GM23338 (cell line): ENCODE measurements at regions not wholly inside any gene's neighbourhood (a gene's known extent, or its start where the extent isn't known, plus 50 kb on each side); places are given as distances from the start of the nearest gene placed in this dataset.

Source experiments
- ATAC-seq: fragments of 200-7000 bp; cut with Tn5 transposase; 3 replicates; pipeline ENCODE4 v1.9.1; 2020
- DNase-seq: peaks from one replicate; pipeline ENCODE4 v3.0.0-alpha.2; 2015; ENCODE audit warnings: low spot score
- H2AFZ ChIP-seq: fragments of 200-600 bp; sonication (generic); 2 replicates; pipeline ENCODE4 v1.8.0; 2016; ENCODE audit warnings: antibody characterized with exemption, mild to moderate bottlenecking, moderate library complexity
- H3F3A ChIP-seq: fragments of 200-600 bp; sonication (generic); replicated peaks from 2 replicates; pipeline ENCODE4 v1.8.0; 2017; ENCODE audit warnings: antibody characterized with exemption, mixed run types, low read depth
- H3K27ac ChIP-seq: fragments of 200-600 bp; sonication (generic); 2 replicates; pipeline ENCODE4 v1.6.1; 2016; ENCODE audit warnings: low read depth
- H3K27me3 ChIP-seq: fragments of 200-600 bp; sonication (generic); 2 replicates; pipeline ENCODE4 v1.8.0; 2016; ENCODE audit warnings: mild to moderate bottlenecking, mixed run types, moderate library complexity; ENCODE audit not compliant: insufficient read depth
- H3K36me3 ChIP-seq: fragments of 200-600 bp; sonication (generic); 2 replicates; pipeline ENCODE4 v1.8.0; 2016; ENCODE audit warnings: mild to moderate bottlenecking; ENCODE audit not compliant: insufficient read depth
- H3K4me1 ChIP-seq: fragments of 200-600 bp; sonication (generic); 2 replicates; pipeline ENCODE4 v1.8.0; 2016; ENCODE audit warnings: mild to moderate bottlenecking, moderate library complexity; ENCODE audit not compliant: insufficient read depth
- H3K4me2 ChIP-seq: fragments of 200-600 bp; sonication (generic); 2 replicates; pipeline ENCODE4 v1.7.1; 2017; ENCODE audit warnings: mixed run types
- H3K4me3 ChIP-seq: fragments of 200-600 bp; sonication (generic); 2 replicates; pipeline ENCODE4 v1.6.1; 2016; ENCODE audit warnings: mixed run types
- H3K79me2 ChIP-seq: fragments of 200-600 bp; sonication (generic); replicated peaks from 2 replicates; pipeline ENCODE4 v1.8.0; 2017; ENCODE audit warnings: mild to moderate bottlenecking; ENCODE audit not compliant: insufficient read depth
- H3K9me2 ChIP-seq: fragments of 200-600 bp; sonication (generic); 2 replicates; pipeline ENCODE4 v1.8.0; 2017; ENCODE audit not compliant: insufficient read depth
- H4K20me1 ChIP-seq: fragments of 200-600 bp; sonication (generic); replicated peaks from 2 replicates; pipeline ENCODE4 v1.8.0; 2017; ENCODE audit warnings: mild to moderate bottlenecking; ENCODE audit not compliant: insufficient read depth
- H3K27ac Mint-ChIP-seq: 2 replicates; pipeline ENCODE4 v1.8.0; 2020; ENCODE audit warnings: inconsistent platforms, mild to moderate bottlenecking, moderate library complexity, mixed read lengths
- H3K27me3 Mint-ChIP-seq: 3 replicates; pipeline ENCODE4 v1.8.0; 2022; ENCODE audit warnings: low read depth, mild to moderate bottlenecking, moderate library complexity, mixed read lengths, inconsistent platforms; ENCODE audit not compliant: insufficient read depth, poor library complexity
- H3K36me3 Mint-ChIP-seq: 3 replicates; pipeline ENCODE4 v1.8.0; 2021; ENCODE audit warnings: low read depth, mild to moderate bottlenecking, inconsistent platforms, moderate library complexity, mixed read lengths
- H3K4me1 Mint-ChIP-seq: 3 replicates; pipeline ENCODE4 v1.8.0; 2020; ENCODE audit warnings: mild to moderate bottlenecking, inconsistent platforms, mixed read lengths
- H3K4me3 Mint-ChIP-seq: 3 replicates; pipeline ENCODE4 v1.8.0; 2021; ENCODE audit warnings: moderate library complexity, mild to moderate bottlenecking, inconsistent platforms, mixed read lengths
- H3K9me3 Mint-ChIP-seq: 3 replicates; pipeline ENCODE4 v1.8.0; 2020; ENCODE audit warnings: moderate library complexity, mild to moderate bottlenecking, inconsistent platforms, mixed read lengths
- CREB1 ChIP-seq: fragments of 250-450 bp; sonication (Bioruptor Pico); IDR thresholded peaks from 2 replicates; pipeline ENCODE4 v1.5.0; 2020; ENCODE audit warnings: low read depth, mild to moderate bottlenecking, moderate library complexity
- EZH2 ChIP-seq: fragments of 200-600 bp; sonication (generic); IDR thresholded peaks from one replicate; pipeline ENCODE4 v1.8.0; 2017; ENCODE audit warnings: antibody characterized with exemption, mild to moderate bottlenecking, low read depth; ENCODE audit not compliant: unreplicated experiment
- EZH2phosphoT487 ChIP-seq: fragments of 200-600 bp; sonication (generic); IDR thresholded peaks from one replicate; pipeline ENCODE4 v1.8.1; 2018; ENCODE audit warnings: antibody characterized with exemption; ENCODE audit not compliant: unreplicated experiment
- JUNB ChIP-seq: IDR thresholded peaks from one replicate; pipeline ENCODE4 v1.6.1; 2016; ENCODE audit warnings: antibody characterized with exemption; ENCODE audit not compliant: unreplicated experiment
- NANOG ChIP-seq: IDR thresholded peaks from 2 replicates; pipeline ENCODE4 v1.6.1; 2016; ENCODE audit warnings: antibody characterized with exemption, borderline replicate concordance
- POLR2AphosphoS5 ChIP-seq: IDR thresholded peaks from 2 replicates; pipeline ENCODE4 v1.6.1; 2016; ENCODE audit warnings: antibody characterized with exemption, low read depth
- STAT1 ChIP-seq: IDR thresholded peaks from one replicate; pipeline ENCODE4 v1.6.1; 2016; ENCODE audit warnings: antibody characterized with exemption; ENCODE audit not compliant: unreplicated experiment
- ZNF114 ChIP-seq: fragments of 250-450 bp; sonication (Bioruptor Pico); IDR thresholded peaks from 2 replicates; pipeline ENCODE4 v1.5.0; 2020; ENCODE audit warnings: mild to moderate bottlenecking, moderate library complexity
- ZNF331 ChIP-seq: fragments of 250-450 bp; sonication (Bioruptor Pico); IDR thresholded peaks from 2 replicates; pipeline ENCODE4 v1.5.0; 2020; ENCODE audit warnings: low read depth, mild to moderate bottlenecking, moderate library complexity
- TF ChIP-seq, protein P1 (sequence below): IDR thresholded peaks from 2 replicates; pipeline ENCODE4 v1.6.1; 2016; ENCODE audit warnings: antibody characterized with exemption
- TF ChIP-seq, protein P2 (sequence below): IDR thresholded peaks from one replicate; pipeline ENCODE4 v1.6.1; 2018; ENCODE audit warnings: antibody characterized with exemption; ENCODE audit not compliant: unreplicated experiment
- TF ChIP-seq, protein P3 (sequence below): fragments of 250-450 bp; sonication (Bioruptor Pico); IDR thresholded peaks from 2 replicates; pipeline ENCODE4 v1.5.0; 2020; ENCODE audit warnings: mild to moderate bottlenecking, moderate library complexity
- TF ChIP-seq, protein P4 (sequence below), 2 experiments: fragments of 200-600 bp in 1 of 2; sonication (generic) in 1 of 2; conservative IDR thresholded peaks; 2 replicates each; pipeline versions ENCODE4 v1.5.1 to v1.6.1; 2016 to 2017; ENCODE audit warnings: antibody characterized with exemption in 2 of 2, low read depth in 2 of 2, mild to moderate bottlenecking in 2 of 2, moderate library complexity in 1 of 2

DNA sequence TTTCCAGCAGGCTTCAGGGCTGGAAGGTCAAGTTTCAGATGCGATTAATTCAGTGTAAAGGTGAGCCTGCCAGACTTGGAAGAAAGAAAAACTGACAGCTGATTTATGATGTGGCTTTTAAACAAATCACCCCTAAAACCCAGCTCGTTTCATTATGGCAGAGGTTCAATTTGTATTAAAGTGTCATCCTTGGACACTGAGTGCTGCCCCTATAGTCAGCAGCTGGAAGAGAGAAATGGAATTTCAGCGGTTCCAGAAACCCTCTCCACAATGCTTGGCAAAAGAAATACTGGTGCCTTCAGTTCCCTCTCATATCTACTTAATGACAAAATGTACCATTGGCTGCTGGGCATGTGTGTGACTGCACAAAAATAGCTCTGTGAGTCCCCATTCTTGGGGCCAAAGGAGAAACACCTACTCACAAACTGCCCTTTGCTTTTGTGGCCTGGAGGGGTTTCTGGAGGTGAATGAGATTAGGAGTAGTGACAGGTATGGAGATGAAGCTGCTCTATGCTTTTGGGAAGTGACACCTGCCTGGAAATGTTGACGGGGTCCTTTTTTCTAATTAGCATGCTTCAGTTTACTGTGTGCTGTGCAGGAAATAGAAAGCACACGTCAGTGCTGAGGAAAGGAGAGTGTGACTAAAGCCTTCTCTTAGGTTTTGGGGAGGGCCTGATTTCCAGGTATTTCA, 95.1 kb upstream of the TSPAN2 start:
- Histone ChIP-seq H3K79me2 (no peaks in the 10 kb centered on the region), H3K27ac (no peak overlapping the region), H2AFZ (no peak overlapping the region), H3K4me1 (no peaks in the 10 kb centered on the region), H3K4me3 (no peak overlapping the region), H3K27me3 (no peaks in the 10 kb centered on the region), H3K9me2 (no peaks in the 10 kb centered on the region; the same call in 1 of the 2 replicates), H3F3A (no peaks in the 10 kb centered on the region), H3K4me2 (no peak overlapping the region), H3K36me3 (no peaks in the 10 kb centered on the region), H4K20me1 (no peaks in the 10 kb centered on the region)
- peaks cover 8% of the 10 kb centered on the region for H3K4me1 Mint-ChIP-seq
- no peak overlapping the region for H3K4me3 Mint-ChIP-seq
- H3K36me3 Mint-ChIP-seq = no peaks in the 10 kb centered on the region
- H3K9me3 Mint-ChIP-seq = no peaks in the 10 kb centered on the region
- no peak overlapping the region for H3K27ac Mint-ChIP-seq
- H3K27me3 Mint-ChIP-seq = peaks cover 6% of the 10 kb centered on the region
- no peak for TF ChIP-seq CREB1 (CRISPR knock-in tag)
- TF ChIP-seq POLR2AphosphoS5 = no peak
- TF ChIP-seq, protein P1, sequence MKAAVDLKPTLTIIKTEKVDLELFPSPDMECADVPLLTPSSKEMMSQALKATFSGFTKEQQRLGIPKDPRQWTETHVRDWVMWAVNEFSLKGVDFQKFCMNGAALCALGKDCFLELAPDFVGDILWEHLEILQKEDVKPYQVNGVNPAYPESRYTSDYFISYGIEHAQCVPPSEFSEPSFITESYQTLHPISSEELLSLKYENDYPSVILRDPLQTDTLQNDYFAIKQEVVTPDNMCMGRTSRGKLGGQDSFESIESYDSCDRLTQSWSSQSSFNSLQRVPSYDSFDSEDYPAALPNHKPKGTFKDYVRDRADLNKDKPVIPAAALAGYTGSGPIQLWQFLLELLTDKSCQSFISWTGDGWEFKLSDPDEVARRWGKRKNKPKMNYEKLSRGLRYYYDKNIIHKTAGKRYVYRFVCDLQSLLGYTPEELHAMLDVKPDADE = no peak
- no peak for TF ChIP-seq EZH2phosphoT487
- TF ChIP-seq, protein P2, sequence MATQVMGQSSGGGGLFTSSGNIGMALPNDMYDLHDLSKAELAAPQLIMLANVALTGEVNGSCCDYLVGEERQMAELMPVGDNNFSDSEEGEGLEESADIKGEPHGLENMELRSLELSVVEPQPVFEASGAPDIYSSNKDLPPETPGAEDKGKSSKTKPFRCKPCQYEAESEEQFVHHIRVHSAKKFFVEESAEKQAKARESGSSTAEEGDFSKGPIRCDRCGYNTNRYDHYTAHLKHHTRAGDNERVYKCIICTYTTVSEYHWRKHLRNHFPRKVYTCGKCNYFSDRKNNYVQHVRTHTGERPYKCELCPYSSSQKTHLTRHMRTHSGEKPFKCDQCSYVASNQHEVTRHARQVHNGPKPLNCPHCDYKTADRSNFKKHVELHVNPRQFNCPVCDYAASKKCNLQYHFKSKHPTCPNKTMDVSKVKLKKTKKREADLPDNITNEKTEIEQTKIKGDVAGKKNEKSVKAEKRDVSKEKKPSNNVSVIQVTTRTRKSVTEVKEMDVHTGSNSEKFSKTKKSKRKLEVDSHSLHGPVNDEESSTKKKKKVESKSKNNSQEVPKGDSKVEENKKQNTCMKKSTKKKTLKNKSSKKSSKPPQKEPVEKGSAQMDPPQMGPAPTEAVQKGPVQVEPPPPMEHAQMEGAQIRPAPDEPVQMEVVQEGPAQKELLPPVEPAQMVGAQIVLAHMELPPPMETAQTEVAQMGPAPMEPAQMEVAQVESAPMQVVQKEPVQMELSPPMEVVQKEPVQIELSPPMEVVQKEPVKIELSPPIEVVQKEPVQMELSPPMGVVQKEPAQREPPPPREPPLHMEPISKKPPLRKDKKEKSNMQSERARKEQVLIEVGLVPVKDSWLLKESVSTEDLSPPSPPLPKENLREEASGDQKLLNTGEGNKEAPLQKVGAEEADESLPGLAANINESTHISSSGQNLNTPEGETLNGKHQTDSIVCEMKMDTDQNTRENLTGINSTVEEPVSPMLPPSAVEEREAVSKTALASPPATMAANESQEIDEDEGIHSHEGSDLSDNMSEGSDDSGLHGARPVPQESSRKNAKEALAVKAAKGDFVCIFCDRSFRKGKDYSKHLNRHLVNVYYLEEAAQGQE = no peak
- TF ChIP-seq ZNF331 (CRISPR knock-in tag) = no peak
- no peak for TF ChIP-seq ZNF114
- TF ChIP-seq, protein P3, sequence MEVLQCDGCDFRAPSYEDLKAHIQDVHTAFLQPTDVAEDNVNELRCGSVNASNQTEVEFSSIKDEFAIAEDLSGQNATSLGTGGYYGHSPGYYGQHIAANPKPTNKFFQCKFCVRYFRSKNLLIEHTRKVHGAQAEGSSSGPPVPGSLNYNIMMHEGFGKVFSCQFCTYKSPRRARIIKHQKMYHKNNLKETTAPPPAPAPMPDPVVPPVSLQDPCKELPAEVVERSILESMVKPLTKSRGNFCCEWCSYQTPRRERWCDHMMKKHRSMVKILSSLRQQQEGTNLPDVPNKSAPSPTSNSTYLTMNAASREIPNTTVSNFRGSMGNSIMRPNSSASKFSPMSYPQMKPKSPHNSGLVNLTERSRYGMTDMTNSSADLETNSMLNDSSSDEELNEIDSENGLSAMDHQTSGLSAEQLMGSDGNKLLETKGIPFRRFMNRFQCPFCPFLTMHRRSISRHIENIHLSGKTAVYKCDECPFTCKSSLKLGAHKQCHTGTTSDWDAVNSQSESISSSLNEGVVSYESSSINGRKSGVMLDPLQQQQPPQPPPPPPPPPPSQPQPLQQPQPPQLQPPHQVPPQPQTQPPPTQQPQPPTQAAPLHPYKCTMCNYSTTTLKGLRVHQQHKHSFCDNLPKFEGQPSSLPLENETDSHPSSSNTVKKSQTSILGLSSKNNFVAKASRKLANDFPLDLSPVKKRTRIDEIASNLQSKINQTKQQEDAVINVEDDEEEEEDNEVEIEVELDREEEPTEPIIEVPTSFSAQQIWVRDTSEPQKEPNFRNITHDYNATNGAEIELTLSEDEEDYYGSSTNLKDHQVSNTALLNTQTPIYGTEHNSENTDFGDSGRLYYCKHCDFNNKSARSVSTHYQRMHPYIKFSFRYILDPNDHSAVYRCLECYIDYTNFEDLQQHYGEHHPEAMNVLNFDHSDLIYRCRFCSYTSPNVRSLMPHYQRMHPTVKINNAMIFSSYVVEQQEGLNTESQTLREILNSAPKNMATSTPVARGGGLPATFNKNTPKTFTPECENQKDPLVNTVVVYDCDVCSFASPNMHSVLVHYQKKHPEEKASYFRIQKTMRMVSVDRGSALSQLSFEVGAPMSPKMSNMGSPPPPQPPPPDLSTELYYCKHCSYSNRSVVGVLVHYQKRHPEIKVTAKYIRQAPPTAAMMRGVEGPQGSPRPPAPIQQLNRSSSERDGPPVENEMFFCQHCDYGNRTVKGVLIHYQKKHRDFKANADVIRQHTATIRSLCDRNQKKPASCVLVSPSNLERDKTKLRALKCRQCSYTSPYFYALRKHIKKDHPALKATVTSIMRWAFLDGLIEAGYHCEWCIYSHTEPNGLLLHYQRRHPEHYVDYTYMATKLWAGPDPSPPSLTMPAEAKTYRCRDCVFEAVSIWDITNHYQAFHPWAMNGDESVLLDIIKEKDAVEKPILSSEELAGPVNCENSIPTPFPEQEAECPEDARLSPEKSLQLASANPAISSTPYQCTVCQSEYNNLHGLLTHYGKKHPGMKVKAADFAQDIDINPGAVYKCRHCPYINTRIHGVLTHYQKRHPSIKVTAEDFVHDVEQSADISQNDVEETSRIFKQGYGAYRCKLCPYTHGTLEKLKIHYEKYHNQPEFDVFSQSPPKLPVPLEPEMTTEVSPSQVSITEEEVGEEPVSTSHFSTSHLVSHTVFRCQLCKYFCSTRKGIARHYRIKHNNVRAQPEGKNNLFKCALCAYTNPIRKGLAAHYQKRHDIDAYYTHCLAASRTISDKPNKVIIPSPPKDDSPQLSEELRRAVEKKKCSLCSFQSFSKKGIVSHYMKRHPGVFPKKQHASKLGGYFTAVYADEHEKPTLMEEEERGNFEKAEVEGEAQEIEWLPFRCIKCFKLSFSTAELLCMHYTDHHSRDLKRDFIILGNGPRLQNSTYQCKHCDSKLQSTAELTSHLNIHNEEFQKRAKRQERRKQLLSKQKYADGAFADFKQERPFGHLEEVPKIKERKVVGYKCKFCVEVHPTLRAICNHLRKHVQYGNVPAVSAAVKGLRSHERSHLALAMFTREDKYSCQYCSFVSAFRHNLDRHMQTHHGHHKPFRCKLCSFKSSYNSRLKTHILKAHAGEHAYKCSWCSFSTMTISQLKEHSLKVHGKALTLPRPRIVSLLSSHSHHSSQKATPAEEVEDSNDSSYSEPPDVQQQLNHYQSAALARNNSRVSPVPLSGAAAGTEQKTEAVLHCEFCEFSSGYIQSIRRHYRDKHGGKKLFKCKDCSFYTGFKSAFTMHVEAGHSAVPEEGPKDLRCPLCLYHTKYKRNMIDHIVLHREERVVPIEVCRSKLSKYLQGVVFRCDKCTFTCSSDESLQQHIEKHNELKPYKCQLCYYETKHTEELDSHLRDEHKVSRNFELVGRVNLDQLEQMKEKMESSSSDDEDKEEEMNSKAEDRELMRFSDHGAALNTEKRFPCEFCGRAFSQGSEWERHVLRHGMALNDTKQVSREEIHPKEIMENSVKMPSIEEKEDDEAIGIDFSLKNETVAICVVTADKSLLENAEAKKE (CRISPR knock-in tag) = no peak
- no peak for TF ChIP-seq STAT1
- TF ChIP-seq EZH2 = no peak
- TF ChIP-seq, protein P4, sequence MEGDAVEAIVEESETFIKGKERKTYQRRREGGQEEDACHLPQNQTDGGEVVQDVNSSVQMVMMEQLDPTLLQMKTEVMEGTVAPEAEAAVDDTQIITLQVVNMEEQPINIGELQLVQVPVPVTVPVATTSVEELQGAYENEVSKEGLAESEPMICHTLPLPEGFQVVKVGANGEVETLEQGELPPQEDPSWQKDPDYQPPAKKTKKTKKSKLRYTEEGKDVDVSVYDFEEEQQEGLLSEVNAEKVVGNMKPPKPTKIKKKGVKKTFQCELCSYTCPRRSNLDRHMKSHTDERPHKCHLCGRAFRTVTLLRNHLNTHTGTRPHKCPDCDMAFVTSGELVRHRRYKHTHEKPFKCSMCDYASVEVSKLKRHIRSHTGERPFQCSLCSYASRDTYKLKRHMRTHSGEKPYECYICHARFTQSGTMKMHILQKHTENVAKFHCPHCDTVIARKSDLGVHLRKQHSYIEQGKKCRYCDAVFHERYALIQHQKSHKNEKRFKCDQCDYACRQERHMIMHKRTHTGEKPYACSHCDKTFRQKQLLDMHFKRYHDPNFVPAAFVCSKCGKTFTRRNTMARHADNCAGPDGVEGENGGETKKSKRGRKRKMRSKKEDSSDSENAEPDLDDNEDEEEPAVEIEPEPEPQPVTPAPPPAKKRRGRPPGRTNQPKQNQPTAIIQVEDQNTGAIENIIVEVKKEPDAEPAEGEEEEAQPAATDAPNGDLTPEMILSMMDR (conservative IDR thresholded peaks at IDR 0.05; ENCODE audit: low read depth in 2 of 2) = no peak
- TF ChIP-seq JUNB = no peak
- TF ChIP-seq NANOG = no peak
- ATAC-seq (no peak), DNase-seq (no peak)
